HepG2 (cell line): ENCODE measurements at regions not wholly inside any gene's neighbourhood (a gene's known extent, or its start where the extent isn't known, plus 50 kb on each side); places are given as distances from the start of the nearest gene placed in this dataset.

ENCODE experiments used
- ATAC-seq: fragments of 200-7000 bp; cut with Tn5 transposase; 3 replicates; pipeline ENCODE4 v1.9.1; 2020; ENCODE audit warnings: mild to moderate bottlenecking, moderate library complexity
- BruUV-seq: library from RNA; stranded (reverse); fragments of 400-500 nt; replicated peaks from 2 replicates; lab custom pipeline; 2021; lab: Mats Ljungman, UMichigan
- CTCF ChIA-PET: fragments of 300-600 bp; formaldehyde crosslinking; extraction: SDS; loops from one replicate; lab custom pipeline; 2021; ENCODE audit warnings: low total read pairs, inconsistent platforms, low intra/inter-chr PET ratio; lab: Yijun Ruan, JAX
- POLR2A ChIA-PET: fragments of 350-600 bp; sonication (Branson Sonifier 250); formaldehyde crosslinking; loops from one replicate; lab custom pipeline; 2020; ENCODE audit warnings: antibody characterized with exemption, inconsistent platforms; lab: Yijun Ruan, JAX
- DNase-seq: peaks from one replicate; pipeline ENCODE4 v3.0.0-alpha.2; 2015; ENCODE audit warnings: low spot score
- FAIRE-seq: peaks from 3 replicates; lab custom pipeline; 2011; peaks lifted over from hg19 to GRCh38; lab: Jason Lieb, UNC
- H2AFZ ChIP-seq: one replicate; pipeline ENCODE4 v1.6.1; 2011; ENCODE audit warnings: low read length, inconsistent platforms
- H3K27ac ChIP-seq: fragments of 300-600 bp; 3 replicates; pipeline ENCODE4 v1.8.0; 2011; ENCODE audit warnings: mixed run types, mild to moderate bottlenecking, mixed read lengths, low read length, inconsistent platforms; ENCODE audit not compliant: insufficient read depth; ENCODE audit errors: extremely low read length
- H3K27me3 ChIP-seq, 2 experiments: fragments of 200-600 bp in 1 of 2; 2 replicates in 1 of 2; 3 replicates in 1 of 2; pipeline versions ENCODE4 v1.6.0 to v1.8.0; 2011; ENCODE audit warnings: low read length in 2 of 2, mild to moderate bottlenecking in 2 of 2, moderate library complexity in 2 of 2, inconsistent platforms in 1 of 2; ENCODE audit not compliant: insufficient read depth in 2 of 2, control insufficient read depth in 1 of 2
- H3K36me3 ChIP-seq, 2 experiments: fragments of 200-600 bp in 1 of 2; replicated peaks in 1 of 2; 2 replicates in 1 of 2; 3 replicates in 1 of 2; pipeline versions ENCODE4 v1.5.1 to v1.8.0; 2011; ENCODE audit warnings: low read length in 2 of 2, inconsistent platforms in 1 of 2; ENCODE audit not compliant: insufficient read depth in 2 of 2, control insufficient read depth in 1 of 2
- H3K4me1 ChIP-seq: 2 replicates; pipeline ENCODE4 v1.5.1; 2012; ENCODE audit warnings: low read length, inconsistent platforms; ENCODE audit not compliant: insufficient read depth
- H3K4me2 ChIP-seq: 2 replicates; pipeline ENCODE4 v1.6.0; 2011; ENCODE audit warnings: low read depth, low read length, inconsistent platforms
- H3K4me3 ChIP-seq, 3 experiments: fragments of 200-600 bp in 1 of 3; sonication (generic), shearing (Covaris generic) in 1 of 3; replicated peaks in 1 of 3; 2 replicates each; pipeline ENCODE4 v1.5.1; 2011 to 2016; ENCODE audit warnings: low read length in 3 of 3, inconsistent platforms in 2 of 3, low read depth in 2 of 3, mild to moderate bottlenecking in 2 of 3, control low read depth in 1 of 3, mixed read lengths in 1 of 3; ENCODE audit not compliant: insufficient read depth in 1 of 3
- H3K79me2 ChIP-seq: one replicate; pipeline ENCODE4 v1.6.1; 2011; ENCODE audit warnings: low read length, inconsistent platforms; ENCODE audit not compliant: insufficient read depth
- H3K9ac ChIP-seq: 2 replicates; pipeline ENCODE4 v1.6.0; 2011; ENCODE audit warnings: mild to moderate bottlenecking, low read depth, low read length, inconsistent platforms; ENCODE audit not compliant: insufficient read depth
- H3K9me3 ChIP-seq: 2 replicates; pipeline ENCODE4 v1.5.1; 2012; ENCODE audit warnings: mild to moderate bottlenecking, low read length
- H4K20me1 ChIP-seq: 2 replicates; pipeline ENCODE4 v1.6.0; 2011; ENCODE audit warnings: inconsistent platforms, mild to moderate bottlenecking, low read length, moderate library complexity; ENCODE audit not compliant: insufficient read depth
- AKAP8 ChIP-seq: sonication (generic); formaldehyde crosslinking; IDR thresholded peaks from 2 replicates; pipeline ENCODE4 v1.5.1; 2020; ENCODE audit warnings: mild to moderate bottlenecking, missing genetic modification reagents
- KDM2A ChIP-seq: sonication (generic); formaldehyde crosslinking; IDR thresholded peaks from 2 replicates; pipeline ENCODE4 v1.4.0; 2020; ENCODE audit warnings: low read depth, missing genetic modification reagents, borderline replicate concordance
- NFYC ChIP-seq: IDR thresholded peaks from 2 replicates; pipeline ENCODE4 v1.6.1; 2016; ENCODE audit warnings: missing genetic modification reagents, missing compliant biosample characterization
- ONECUT2 ChIP-seq: sonication (generic); formaldehyde crosslinking; IDR thresholded peaks from 2 replicates; pipeline ENCODE4 v1.4.0; 2020; ENCODE audit warnings: missing genetic modification reagents
- PRPF4 ChIP-seq: fragments of 200-400 bp; formaldehyde crosslinking; IDR thresholded peaks from 2 replicates; pipeline ENCODE4 v1.6.1; 2016; ENCODE audit warnings: low read length, low read depth; ENCODE audit not compliant: poor library complexity, severe bottlenecking
- RCOR2 ChIP-seq: IDR thresholded peaks from 2 replicates; pipeline ENCODE4 v1.6.1; 2016; ENCODE audit warnings: missing biosample characterization, missing genetic modification reagents
- RXRB ChIP-seq: IDR thresholded peaks from 2 replicates; pipeline ENCODE4 v1.6.1; 2016; ENCODE audit warnings: borderline replicate concordance, missing genetic modification reagents, missing compliant biosample characterization
- TFAP4 ChIP-seq: sonication (generic); IDR thresholded peaks from 2 replicates; pipeline ENCODE4 v1.6.1; 2016; ENCODE audit warnings: low read depth, borderline replicate concordance
- ZFP36L1 ChIP-seq: sonication (generic); formaldehyde crosslinking; IDR thresholded peaks from 2 replicates; pipeline ENCODE4 v1.8.0; 2022; ENCODE audit warnings: mild to moderate bottlenecking, missing genetic modification reagents, moderate library complexity
- ZNF382 ChIP-seq: sonication (generic); formaldehyde crosslinking; IDR thresholded peaks from 2 replicates; pipeline ENCODE4 v1.5.0; 2020; ENCODE audit warnings: missing genetic modification reagents, mild to moderate bottlenecking, borderline replicate concordance
- ZNF570 ChIP-seq: sonication (generic); formaldehyde crosslinking; IDR thresholded peaks from 2 replicates; pipeline ENCODE4 v1.4.0; 2020; ENCODE audit warnings: mild to moderate bottlenecking, missing genetic modification reagents, borderline replicate concordance
- ZNF768 ChIP-seq: sonication (generic); formaldehyde crosslinking; IDR thresholded peaks from 2 replicates; pipeline ENCODE4 v1.4.0; 2020; ENCODE audit warnings: missing genetic modification reagents
- ZNF879 ChIP-seq: sonication (generic); formaldehyde crosslinking; IDR thresholded peaks from 2 replicates; pipeline ENCODE4 v1.8.1; 2023; ENCODE audit warnings: missing genetic modification reagents
- WGBS: methylation state at CpG from one replicate; pipeline ENCODE4 v1.1.6; 2017; ENCODE audit warnings: low lambda C conversion rate; 5-methylcytosine and 5-hydroxymethylcytosine counted together
- in situ Hi-C: cut with HindIII; loops from 2 replicates; pipeline ENCODE4 v1.10.0; 2017; ENCODE audit warnings: low pct_unique_long_range_greater_than_20kb; ENCODE audit not compliant: extremely low pct_ligation_motif_present
- intact Hi-C: fragments of 100-400 bp; cut with micrococcal nuclease; formaldehyde crosslinking; loops from one replicate; pipeline ENCODE4 v1.10.0; 2022; ENCODE audit not compliant: unreplicated experiment

GRCh38 chr15:62380011-62380410 lies 214.9 kb upstream of the C2CD4B start:
- Histone ChIP-seq H3K27me3 (peaks cover 1 to 12% of the 10 kb centered on the region in 2 experiments; a peak in 4 of 5 replicates), H3K9me3 (no peaks in the 10 kb centered on the region), H3K4me3 (no peak overlapping the region), H3K79me2 (no peaks in the 10 kb centered on the region), H3K4me2 (no peak overlapping the region)
- POLR2A ChIA-PET, result no interaction called here
- in situ Hi-C loops, result no loop called here
- TF ChIP-seq TFAP4 (no peak), PRPF4 (no peak), RXRB (CRISPR knock-in tag) (no peak), ONECUT2 (no peak), NFYC (CRISPR knock-in tag) (no peak), RCOR2 (no peak), ZNF879 (no peak), ZNF382 (no peak), ZFP36L1 (CRISPR knock-in tag) (no peak), ZNF570 (no peak), ZNF768 (CRISPR knock-in tag) (no peak), AKAP8 (CRISPR knock-in tag) (no peak), KDM2A (CRISPR knock-in tag) (no peak)
- TF ChIP-seq, all 625 proteins: peak for 0
- no peak for FAIRE-seq
- no peak overlapping the region for H3K9ac ChIP-seq
- BruUV-seq, result no TSS peak
- no peak overlapping the region for H3K27ac ChIP-seq
- H3K4me1 ChIP-seq, result peaks cover 7% of the 10 kb centered on the region; the same call in 1 of the 2 replicates
- H4K20me1 ChIP-seq, result no peaks in the 10 kb centered on the region
- CTCF ChIA-PET, result no interaction called here
- ATAC-seq, result no peak
- DNase-seq, result no peak
- no peaks in the 10 kb centered on the region for H3K36me3 ChIP-seq
- intact Hi-C loops, result no loop called here
- WGBS, result 25% methylated on average over 4 of the region's 4 CpGs
- no peak overlapping the region for H2AFZ ChIP-seq
